MCF 10A (cell line): ENCODE measurements at regions not wholly inside any gene's neighbourhood (a gene's known extent, or its start where the extent isn't known, plus 50 kb on each side); places are given as distances from the start of the nearest gene placed in this dataset.

Source experiments
- BruUV-seq: library from RNA; stranded (reverse); fragments of 400-500 nt; replicated peaks from 2 replicates; lab custom pipeline; 2021; lab: Mats Ljungman, UMichigan
- CTCF ChIA-PET: fragments of 300-600 bp; sonication (Branson Sonifier 250); formaldehyde crosslinking; extraction: SDS; loops from one replicate; lab custom pipeline; 2021; ENCODE audit warnings: antibody characterized with exemption, inconsistent platforms; lab: Yijun Ruan, JAX
- POLR2A ChIA-PET: fragments of 300-600, 350-650 bp; sonication (Branson Sonifier 250); formaldehyde crosslinking; extraction: SDS; loops from one replicate; lab custom pipeline; 2020; ENCODE audit warnings: antibody characterized with exemption, inconsistent platforms; lab: Yijun Ruan, JAX
- DNase-seq: peaks from one replicate; pipeline ENCODE4 v3.0.0-alpha.2; 2018; ENCODE audit not compliant: unreplicated experiment
- H3K27ac Mint-ChIP-seq: one replicate; pipeline ENCODE4 v1.8.0; 2022; ENCODE audit warnings: mild to moderate bottlenecking, low read depth, mixed read lengths; ENCODE audit not compliant: unreplicated experiment
- H3K27me3 Mint-ChIP-seq: one replicate; pipeline ENCODE4 v1.8.0; 2022; ENCODE audit warnings: mixed read lengths; ENCODE audit not compliant: insufficient read depth, unreplicated experiment
- H3K36me3 Mint-ChIP-seq: one replicate; pipeline ENCODE4 v1.8.0; 2022; ENCODE audit warnings: mild to moderate bottlenecking, moderate library complexity, mixed read lengths; ENCODE audit not compliant: insufficient read depth, unreplicated experiment
- H3K4me1 Mint-ChIP-seq: one replicate; pipeline ENCODE4 v1.8.0; 2022; ENCODE audit warnings: mixed read lengths; ENCODE audit not compliant: insufficient read depth, unreplicated experiment
- H3K4me3 Mint-ChIP-seq: one replicate; pipeline ENCODE4 v1.8.0; 2022; ENCODE audit warnings: mild to moderate bottlenecking, moderate library complexity, mixed read lengths; ENCODE audit not compliant: unreplicated experiment
- H3K9me3 Mint-ChIP-seq: one replicate; pipeline ENCODE4 v1.8.0; 2022; ENCODE audit warnings: mixed read lengths; ENCODE audit not compliant: unreplicated experiment
- intact Hi-C: fragments of 100-400 bp; cut with micrococcal nuclease; formaldehyde crosslinking; loops from 2 replicates; pipeline ENCODE4 v1.14.1; 2022
- TF ChIP-seq, protein P1 (sequence below): fragments of 200-600 bp; IDR thresholded peaks from one replicate; pipeline ENCODE4 v1.8.0; 2022; ENCODE audit warnings: antibody characterized with exemption, mild to moderate bottlenecking; ENCODE audit not compliant: unreplicated experiment

DNA sequence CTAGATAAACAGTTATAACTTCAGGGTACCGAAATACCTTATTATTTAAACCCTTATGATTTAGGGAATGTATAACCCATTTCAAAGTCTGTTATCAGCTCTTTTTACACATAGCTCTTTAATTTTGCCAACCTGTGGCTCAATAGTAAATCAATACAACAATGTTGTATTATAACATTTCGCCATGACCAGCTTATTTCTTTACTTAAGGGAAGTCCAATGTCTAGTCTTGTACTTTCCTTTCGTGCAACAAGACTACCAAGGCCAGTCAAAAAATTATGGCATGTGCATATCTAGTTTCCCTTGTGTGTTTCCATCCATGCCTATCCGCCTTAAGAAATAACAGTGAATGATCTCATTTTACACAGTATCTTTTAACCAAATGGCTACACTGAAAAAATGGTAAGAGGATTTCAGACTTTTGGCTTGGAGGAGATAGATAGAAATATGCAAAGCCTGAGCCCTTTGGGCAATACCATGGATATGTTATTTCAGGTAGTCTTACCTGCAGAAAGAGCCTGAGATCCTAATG, 239.5 kb upstream of the RPS23 start:
- Mint-ChIP-seq H3K36me3 (no peaks in the 10 kb centered on the region), H3K4me1 (no peaks in the 10 kb centered on the region), H3K27ac (no peak overlapping the region), H3K27me3 (no peaks in the 10 kb centered on the region), H3K4me3 (no peak overlapping the region), H3K9me3 (no peaks in the 10 kb centered on the region)
- TF ChIP-seq, protein P1, sequence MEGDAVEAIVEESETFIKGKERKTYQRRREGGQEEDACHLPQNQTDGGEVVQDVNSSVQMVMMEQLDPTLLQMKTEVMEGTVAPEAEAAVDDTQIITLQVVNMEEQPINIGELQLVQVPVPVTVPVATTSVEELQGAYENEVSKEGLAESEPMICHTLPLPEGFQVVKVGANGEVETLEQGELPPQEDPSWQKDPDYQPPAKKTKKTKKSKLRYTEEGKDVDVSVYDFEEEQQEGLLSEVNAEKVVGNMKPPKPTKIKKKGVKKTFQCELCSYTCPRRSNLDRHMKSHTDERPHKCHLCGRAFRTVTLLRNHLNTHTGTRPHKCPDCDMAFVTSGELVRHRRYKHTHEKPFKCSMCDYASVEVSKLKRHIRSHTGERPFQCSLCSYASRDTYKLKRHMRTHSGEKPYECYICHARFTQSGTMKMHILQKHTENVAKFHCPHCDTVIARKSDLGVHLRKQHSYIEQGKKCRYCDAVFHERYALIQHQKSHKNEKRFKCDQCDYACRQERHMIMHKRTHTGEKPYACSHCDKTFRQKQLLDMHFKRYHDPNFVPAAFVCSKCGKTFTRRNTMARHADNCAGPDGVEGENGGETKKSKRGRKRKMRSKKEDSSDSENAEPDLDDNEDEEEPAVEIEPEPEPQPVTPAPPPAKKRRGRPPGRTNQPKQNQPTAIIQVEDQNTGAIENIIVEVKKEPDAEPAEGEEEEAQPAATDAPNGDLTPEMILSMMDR = no peak
- no peak for DNase-seq
- intact Hi-C loops = no loop called here
- CTCF ChIA-PET = interaction anchor here (0.7 kb wide), 1 partner anchor 1773 kb away, joined by 3 read pairs; no protein-coding TSS in a partner anchor
- POLR2A ChIA-PET = no interaction called here
- no TSS peak for BruUV-seq

DNA sequence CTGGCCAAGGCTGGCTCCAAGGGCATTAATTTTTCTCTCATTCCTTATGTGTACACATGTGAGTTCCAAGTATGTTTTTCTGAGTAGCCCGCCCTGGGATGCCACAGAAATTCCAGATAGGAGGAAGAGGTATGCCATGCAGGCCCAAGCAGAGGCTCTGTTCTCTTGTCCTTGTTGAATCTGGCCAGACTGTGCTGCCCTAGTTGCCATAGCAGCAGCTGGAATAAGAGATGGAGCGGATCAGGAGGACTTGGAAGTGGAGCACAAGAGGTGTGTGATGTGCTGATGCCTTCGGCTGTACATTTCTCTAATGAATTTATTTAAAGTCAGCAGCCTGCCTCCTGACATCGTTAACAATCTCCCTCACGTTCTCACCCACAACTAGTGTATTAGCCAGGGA, 235.6 kb upstream of the RPS23 start:
- Mint-ChIP-seq H3K4me1 (no peaks in the 10 kb centered on the region), H3K9me3 (peaks cover 1% of the 10 kb centered on the region), H3K27me3 (no peaks in the 10 kb centered on the region), H3K27ac (no peak overlapping the region), H3K4me3 (no peak overlapping the region), H3K36me3 (no peaks in the 10 kb centered on the region)
- TF ChIP-seq, protein P1 = no peak
- DNase-seq = no peak
- intact Hi-C loops = no loop called here
- ChIA-PET CTCF (no interaction called here), POLR2A (interaction anchor here (0.7 kb wide), 1 partner anchor 38 kb away, joined by 3 read pairs; no protein-coding TSS in a partner anchor)
- BruUV-seq = no TSS peak

DNA sequence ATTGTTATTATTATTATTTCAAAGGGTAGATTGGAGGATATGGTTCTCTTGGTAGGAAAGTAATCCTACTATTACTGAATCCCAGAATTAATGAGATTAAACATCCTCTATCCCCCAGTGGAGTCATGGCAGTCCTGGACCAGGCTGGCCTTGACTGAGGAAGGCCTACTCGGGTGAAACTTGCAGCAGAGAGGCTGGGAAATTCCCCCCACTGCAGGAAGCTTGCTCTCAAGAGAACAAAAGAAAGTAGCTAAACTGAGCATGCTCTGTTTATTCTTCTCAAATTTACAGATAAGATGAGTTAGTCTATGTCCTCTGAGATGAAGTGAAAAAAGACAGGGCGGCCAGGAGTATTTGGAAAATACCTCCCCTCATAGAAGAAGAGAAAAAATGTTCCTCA, 233.9 kb upstream of the RPS23 start:
- Mint-ChIP-seq H3K27me3 (no peaks in the 10 kb centered on the region), H3K4me3 (no peak overlapping the region)
- CTCF ChIA-PET = no interaction called here

DNA sequence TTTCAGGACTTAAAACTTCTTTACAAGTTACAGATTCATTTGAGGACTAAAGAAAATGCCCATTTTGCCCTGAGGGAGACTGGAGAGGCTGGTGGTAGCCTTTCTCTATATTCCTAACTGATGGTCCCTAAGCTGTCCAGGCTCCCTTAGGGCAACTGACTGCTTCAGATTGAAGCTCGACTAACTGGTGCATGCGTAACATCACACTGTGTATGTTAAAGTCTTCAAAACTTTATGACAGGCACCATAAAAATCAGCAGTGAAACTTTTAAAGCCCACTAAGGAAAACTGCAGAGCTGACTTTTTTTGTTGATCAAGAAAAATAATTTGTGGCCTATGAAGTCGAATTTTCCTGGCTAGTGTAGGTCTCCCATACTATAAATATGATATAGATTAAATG, 233.0 kb upstream of the RPS23 start:
- TF ChIP-seq, protein P1 = no peak
- intact Hi-C loops = no loop called here
- no peak overlapping the region for H3K4me3 Mint-ChIP-seq
- H3K9me3 Mint-ChIP-seq = peaks cover 10% of the 10 kb centered on the region
- H3K4me1 Mint-ChIP-seq = no peaks in the 10 kb centered on the region
- no peak overlapping the region for H3K27ac Mint-ChIP-seq
- ChIA-PET POLR2A (interaction anchor here (0.5 kb wide), 1 partner anchor 23 kb away, joined by 3 read pairs; no protein-coding TSS in a partner anchor), CTCF (no interaction called here)
- H3K36me3 Mint-ChIP-seq = no peaks in the 10 kb centered on the region
- H3K27me3 Mint-ChIP-seq = no peaks in the 10 kb centered on the region
- DNase-seq = no peak
- no TSS peak for BruUV-seq

More for the DNA sequence above, 233.9 kb upstream of the RPS23 start:
- H3K36me3 Mint-ChIP-seq = no peaks in the 10 kb centered on the region
- H3K4me1 Mint-ChIP-seq = no peaks in the 10 kb centered on the region
- H3K27ac Mint-ChIP-seq = no peak overlapping the region
- no TSS peak for BruUV-seq
- TF ChIP-seq, protein P1 = no peak
- intact Hi-C loops = no loop called here
- POLR2A ChIA-PET = no interaction called here
- H3K9me3 Mint-ChIP-seq = peaks cover 10% of the 10 kb centered on the region
- no peak for DNase-seq
